GM12864 (cell line): ENCODE measurements at regions not wholly inside any gene's neighbourhood (a gene's known extent, or its start where the extent isn't known, plus 50 kb on each side); places are given as distances from the start of the nearest gene placed in this dataset.

Source experiments
- DNase-seq: peaks from one replicate; pipeline ENCODE4 v3.0.0-alpha.2; 2011; ENCODE audit warnings: low read depth
- H3K4me3 ChIP-seq: 2 replicates; pipeline ENCODE4 v1.5.1; 2011; ENCODE audit warnings: mild to moderate bottlenecking, low read depth, low read length, control low read depth
- CTCF ChIP-seq: IDR thresholded peaks from 2 replicates; pipeline ENCODE4 v1.5.1; 2011; ENCODE audit warnings: low read depth, mild to moderate bottlenecking, moderate library complexity, low read length, control low read depth, inconsistent platforms; ENCODE audit errors: missing control alignments

GRCh38 chr1:198893141-198893540, 254.3 kb downstream of the PTPRC start:
- DNase-seq, result no peak
- TF ChIP-seq CTCF, result no peak
- no peak overlapping the region for H3K4me3 ChIP-seq

- H3K4me3 ChIP-seq, result no peak overlapping the region
- DNase-seq, result no peak
- no peak for TF ChIP-seq CTCF
These were observed 255.1 kb downstream of the PTPRC start for GRCh38 chr1:198893763-198894444.

- H3K4me3 ChIP-seq, result no peak overlapping the region
- TF ChIP-seq CTCF, result no peak
- no peak for DNase-seq
These were observed 262.4 kb downstream of the PTPRC start for GRCh38 chr1:198901266-198901665.

- TF ChIP-seq CTCF, result no peak
- no peak overlapping the region for H3K4me3 ChIP-seq
These were observed 263.8 kb downstream of the PTPRC start for GRCh38 chr1:198902655-198903054.

GRCh38 chr1:198903203-198903602, 264.4 kb downstream of the PTPRC start:
- no peak for DNase-seq
- no peak for TF ChIP-seq CTCF
- no peak overlapping the region for H3K4me3 ChIP-seq

More at GRCh38 chr1:198902655-198903054, 263.8 kb downstream of the PTPRC start:
- DNase-seq, result no peak

GRCh38 chr1:198903621-198904020, 264.8 kb downstream of the PTPRC start:
- DNase-seq, result no peak
- H3K4me3 ChIP-seq, result no peak overlapping the region
- TF ChIP-seq CTCF, result no peak

- no peak overlapping the region for H3K4me3 ChIP-seq
- TF ChIP-seq CTCF, result no peak
- DNase-seq, result no peak
These were observed 265.5 kb downstream of the PTPRC start for GRCh38 chr1:198904321-198904720.
